ENCODE measurements at regions not wholly inside any gene's neighbourhood (a gene's known extent, or its start where the extent isn't known, plus 50 kb on each side); places are given as distances from the start of the nearest gene placed in this dataset.
A peak's percentile ranks its signal among the peaks of the same experiment; 100 is the strongest.

- DNase-seq (ENCODE audit: low read depth in 2 of 2): no peak
Measured at GRCh38 chr12:127290251-127290650, 976.7 kb upstream of the TMEM132C start.

GRCh38 chr12:127292736-127293135 is 974.2 kb upstream of the TMEM132C start:
- no peak for DNase-seq (ENCODE audit: low read depth in 2 of 2)

GRCh38 chr12:127293507-127294310 is 973.3 kb upstream of the TMEM132C start:
- DNase-seq (ENCODE audit: low read depth in 2 of 2): peak; percentile 3 to 35

- DNase-seq (ENCODE audit: low read depth in 2 of 2): no peak
Measured at GRCh38 chr12:127294651-127295210, 972.2 kb upstream of the TMEM132C start.

DNA sequence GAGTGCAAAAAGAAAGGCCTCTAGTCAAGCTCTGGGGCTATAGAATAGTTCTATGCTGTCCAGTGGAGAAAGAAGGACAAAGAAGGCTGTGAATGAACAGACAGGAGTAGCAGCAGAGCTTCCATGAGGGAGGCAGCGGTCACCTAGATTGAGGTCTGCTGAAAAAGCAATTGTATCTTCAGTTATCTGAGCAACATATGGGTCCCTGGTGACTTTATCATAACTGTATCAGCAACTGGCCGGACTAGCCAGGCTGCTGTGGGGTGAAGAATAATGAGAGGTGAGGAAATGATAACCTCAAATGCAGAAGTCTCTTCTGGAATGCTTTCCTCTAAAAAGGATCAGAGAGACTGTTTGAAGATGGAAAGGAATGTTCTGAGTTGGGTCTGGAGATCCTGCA is 971.3 kb upstream of the TMEM132C start:
- no peak for DNase-seq (ENCODE audit: low read depth in 2 of 2)

DNA sequence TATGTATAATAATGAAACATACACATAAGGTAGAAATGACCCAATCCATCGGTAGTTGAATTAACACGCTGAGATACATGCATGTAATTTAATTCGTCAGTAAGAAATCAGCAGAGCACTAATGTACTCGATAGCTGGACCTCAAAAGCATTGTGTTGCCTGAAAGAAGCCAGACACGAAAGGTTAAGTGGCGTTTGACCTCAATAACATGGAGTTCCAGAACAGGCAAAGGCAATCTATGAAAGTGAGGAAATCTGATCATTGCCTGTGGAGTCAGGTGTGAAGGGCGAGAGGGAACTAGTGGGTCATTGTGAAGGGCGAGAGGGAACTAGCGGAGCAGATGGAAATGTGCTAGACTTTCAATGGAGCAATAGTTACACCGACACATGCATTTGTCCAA is 970.4 kb upstream of the TMEM132C start:
- no peak for DNase-seq (ENCODE audit: low read depth in 2 of 2)

- DNase-seq (ENCODE audit: low read depth in 2 of 2): no peak
Measured at GRCh38 chr12:127297327-127297726, 969.6 kb upstream of the TMEM132C start.

- no peak for DNase-seq (ENCODE audit: low read depth in 2 of 2)
Measured at GRCh38 chr12:127300075-127300474, 966.9 kb upstream of the TMEM132C start.

DNA sequence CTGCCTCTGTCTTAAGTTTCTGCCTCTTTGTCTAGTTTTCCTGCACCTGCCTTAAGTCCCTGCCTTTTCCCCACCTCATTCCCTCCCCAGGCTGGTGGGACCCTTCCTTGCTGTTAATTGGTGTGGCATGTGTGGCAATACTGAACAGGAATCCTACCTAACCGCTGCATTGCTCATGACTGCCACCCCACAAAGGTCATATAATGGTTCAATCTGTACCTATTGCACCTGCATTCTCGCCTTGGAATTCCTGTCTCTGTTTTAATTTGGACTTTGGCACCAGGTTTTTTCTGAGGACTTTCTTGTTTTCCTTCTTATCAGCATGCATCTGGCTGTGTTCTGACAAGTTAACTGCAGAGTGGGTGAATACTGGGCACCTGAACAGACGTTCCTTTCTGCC is 966.2 kb upstream of the TMEM132C start:
- no peak for DNase-seq (ENCODE audit: low read depth in 2 of 2)

DNA sequence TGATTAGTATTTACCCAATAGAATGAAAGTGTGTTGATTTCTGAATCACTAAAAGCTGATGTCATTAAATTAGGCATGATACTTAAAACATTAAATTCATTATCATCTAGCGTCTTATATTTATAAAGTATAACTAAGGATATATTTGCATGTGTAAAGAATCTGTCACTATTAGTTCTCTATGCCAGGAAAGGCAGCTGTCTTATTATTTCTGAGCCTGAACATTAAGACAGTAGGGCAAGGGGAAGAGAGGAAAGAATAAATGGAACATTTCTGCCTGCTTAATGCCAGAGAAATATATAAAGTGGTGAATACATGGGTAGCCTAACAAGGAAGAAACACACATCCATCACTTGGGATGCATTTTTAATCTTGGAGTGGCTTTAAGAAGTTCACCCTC is 965.1 kb upstream of the TMEM132C start:
- no peak for DNase-seq (ENCODE audit: low read depth in 2 of 2)

- no peak for DNase-seq (ENCODE audit: low read depth in 2 of 2)
Measured at GRCh38 chr12:127304751-127305725, 961.9 kb upstream of the TMEM132C start.

DNA sequence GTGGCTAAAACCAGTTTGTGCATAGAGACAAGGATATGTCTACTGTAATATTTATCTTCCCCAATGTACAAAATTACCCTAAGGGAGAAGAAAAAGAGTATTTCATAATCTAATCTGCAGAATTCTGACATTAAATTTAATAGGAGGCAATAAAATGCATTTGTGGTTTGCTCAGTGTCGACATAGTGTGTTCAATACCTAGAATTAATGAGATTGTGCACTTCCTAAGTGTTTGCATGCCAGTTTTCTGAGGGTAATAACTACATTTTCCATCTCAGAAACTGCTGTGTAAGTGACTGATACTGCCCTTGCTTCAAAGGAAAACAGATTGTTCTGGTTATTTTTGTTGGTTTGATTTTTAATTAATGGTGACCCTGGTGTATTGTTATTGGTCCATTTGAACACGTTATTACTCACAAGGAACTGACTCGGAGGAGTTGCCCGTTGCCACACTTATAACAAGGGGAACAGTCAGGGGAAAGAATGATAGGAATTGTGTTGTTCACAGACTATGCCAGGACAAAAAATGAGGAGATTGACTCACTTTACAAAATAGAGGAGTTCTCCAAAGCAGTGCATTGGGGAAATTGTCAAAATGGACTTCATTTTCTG is 960.3 kb upstream of the TMEM132C start:
- DNase-seq (ENCODE audit: low read depth in 2 of 2): no peak

- DNase-seq (ENCODE audit: low read depth in 2 of 2): no peak
Measured at GRCh38 chr12:127307528-127307927, 959.4 kb upstream of the TMEM132C start.

DNA sequence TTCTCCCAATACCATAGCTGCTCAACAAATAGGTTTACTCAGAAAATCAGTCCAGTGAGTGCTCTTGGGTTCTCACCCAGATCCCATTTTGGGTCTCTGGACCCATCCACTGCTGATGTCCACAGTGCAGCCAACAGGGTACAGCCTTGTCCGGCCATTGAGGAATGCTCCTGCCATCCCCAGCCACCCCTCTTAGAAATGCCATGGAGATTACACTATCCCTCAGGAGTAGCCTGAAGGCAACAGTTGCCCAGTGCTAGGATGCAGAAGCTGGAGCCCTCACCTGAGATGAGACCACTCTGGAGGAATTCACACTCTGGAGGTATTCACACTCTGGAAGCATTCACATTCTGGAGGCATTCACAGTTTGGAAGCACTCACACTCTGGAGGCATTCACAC is 958.8 kb upstream of the TMEM132C start:
- no peak for DNase-seq (ENCODE audit: low read depth in 2 of 2)

- no peak for DNase-seq (ENCODE audit: low read depth in 2 of 2)
Measured at GRCh38 chr12:127310548-127310947, 956.4 kb upstream of the TMEM132C start.

DNA sequence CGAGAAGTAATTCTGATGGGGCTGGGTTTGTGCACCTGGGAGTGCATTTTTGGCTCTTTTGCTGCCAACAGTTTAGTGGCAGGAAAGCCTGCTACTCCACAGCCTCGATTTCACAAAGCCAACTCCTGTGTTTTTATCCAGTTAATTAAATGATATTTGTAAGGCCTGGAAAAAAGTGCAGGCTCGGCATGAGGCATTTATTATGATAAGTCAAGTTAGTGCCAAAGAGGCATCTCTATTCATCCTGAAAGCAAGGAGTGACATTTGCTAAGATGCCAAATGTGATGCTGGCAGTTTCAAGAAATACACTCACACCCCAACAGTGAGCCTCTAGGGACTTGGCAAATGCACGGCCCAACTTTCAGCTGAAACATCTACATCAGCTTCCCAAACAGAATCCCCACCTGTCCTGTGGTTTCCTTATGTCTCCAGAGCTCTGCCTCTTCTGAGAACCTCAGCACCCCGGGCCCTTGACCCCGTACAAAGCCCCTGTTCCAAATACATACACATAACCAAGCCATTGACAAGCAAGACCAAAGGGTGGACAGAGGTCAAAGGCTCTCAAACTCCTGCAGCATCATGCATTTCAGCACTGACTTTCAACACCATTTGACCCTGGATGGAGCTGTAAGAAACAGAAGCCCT is 955.1 kb upstream of the TMEM132C start:
- no peak for DNase-seq (ENCODE audit: low read depth in 2 of 2)

DNA sequence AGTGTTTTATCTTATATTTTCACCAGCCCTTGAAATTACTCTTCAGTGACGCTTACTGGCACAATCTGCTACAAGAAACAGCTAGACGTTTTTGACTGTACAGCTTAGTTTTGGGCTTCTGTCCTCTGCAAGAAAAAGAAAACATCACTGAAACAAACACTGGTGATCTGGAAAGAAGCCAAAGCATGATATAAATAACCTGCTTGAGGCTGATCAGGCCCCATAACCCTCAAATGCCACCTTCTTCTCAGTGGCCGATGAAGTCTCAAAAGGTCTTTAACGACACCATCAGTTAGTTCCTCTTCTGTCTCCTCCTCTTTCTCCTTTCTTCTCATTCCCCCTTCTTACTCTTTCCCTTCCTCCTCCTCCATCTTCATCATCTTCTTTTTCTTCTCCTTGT is 942.3 kb upstream of the TMEM132C start:
- no peak for DNase-seq (ENCODE audit: low read depth in 2 of 2)

DNA sequence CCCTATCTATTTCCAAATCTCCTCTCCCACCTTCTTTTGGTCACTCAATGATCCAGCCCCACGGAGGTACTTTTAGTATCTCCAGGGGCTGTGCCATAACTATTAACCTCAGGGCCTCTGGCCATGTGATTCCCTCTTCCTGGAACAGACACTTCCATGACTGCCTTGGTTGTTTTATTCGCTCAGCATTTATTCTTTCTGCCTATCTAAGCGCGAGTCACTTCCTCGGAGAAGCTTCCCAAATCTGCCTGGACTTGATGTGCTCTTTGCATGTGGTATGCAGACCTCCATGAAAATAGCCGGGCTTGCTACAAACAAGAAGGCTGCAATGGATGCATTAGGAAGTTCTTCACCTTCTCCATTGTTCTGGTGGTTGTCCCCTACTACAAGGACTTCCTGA is 939.0 kb upstream of the TMEM132C start:
- DNase-seq (ENCODE audit: low read depth in 2 of 2): no peak

GRCh38 chr12:127328867-127329266 is 938.1 kb upstream of the TMEM132C start:
- no peak for DNase-seq (ENCODE audit: low read depth in 2 of 2)

DNA sequence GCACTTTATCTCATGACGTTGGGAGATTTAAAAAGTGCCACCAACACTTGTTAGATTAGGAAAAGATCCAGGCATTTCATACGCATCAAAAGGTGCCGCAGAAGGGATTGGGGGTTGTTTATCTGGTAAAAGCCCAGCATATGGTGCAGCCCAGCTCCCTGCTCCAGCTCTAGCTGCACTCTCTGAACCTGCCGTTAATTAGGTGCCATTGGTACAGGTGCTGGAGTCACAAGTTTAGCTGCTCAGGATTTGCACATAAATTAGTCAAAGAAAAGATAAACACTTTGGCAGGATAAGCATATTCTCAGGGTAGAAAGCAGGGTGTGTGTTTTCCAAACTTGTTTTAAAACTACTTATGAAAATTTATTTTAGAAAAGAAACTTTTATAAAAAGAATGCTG is 932.6 kb upstream of the TMEM132C start:
- no peak for DNase-seq (ENCODE audit: low read depth in 2 of 2)

DNA sequence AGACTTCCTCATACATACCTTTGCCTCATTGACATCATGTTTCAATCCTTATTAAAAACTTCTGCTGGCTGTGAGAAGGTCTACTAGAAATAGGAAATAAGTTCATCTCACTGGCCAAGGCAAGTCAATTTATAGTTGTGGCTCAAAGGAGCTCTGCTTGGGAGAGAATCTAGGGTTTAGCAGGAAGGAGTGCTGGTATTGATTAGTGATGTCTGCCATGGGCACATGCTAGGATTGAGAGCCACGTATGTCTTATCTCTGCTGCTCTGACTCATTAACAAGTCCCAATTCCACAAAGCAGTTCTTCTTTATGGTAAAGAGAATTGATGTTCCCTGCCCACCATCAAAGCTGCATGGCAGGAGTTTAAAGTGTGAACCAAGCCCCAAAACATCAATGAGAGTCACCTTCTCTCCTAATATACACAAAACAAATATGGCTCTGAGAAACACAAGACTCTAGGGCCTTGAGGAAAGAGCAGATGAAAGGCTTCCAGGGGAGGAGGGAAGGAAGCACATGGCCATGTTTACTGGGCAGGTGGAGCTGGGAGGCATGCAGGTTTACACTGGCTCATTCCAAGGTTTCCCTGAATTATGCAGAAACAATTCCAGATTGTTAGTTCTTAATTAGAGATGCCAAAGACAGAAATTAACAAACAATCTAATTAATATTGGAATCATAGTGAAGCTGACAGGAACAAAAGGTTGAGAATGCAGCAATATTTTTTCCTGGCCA is 931.9 kb upstream of the TMEM132C start:
- no peak for DNase-seq (ENCODE audit: low read depth in 2 of 2)
